ENCODE measurements at regions not wholly inside any gene's neighbourhood (a gene's known extent, or its start where the extent isn't known, plus 50 kb on each side); places are given as distances from the start of the nearest gene placed in this dataset.

GRCh38 chr16:76724181-76724580 lies 447.0 kb downstream of the CNTNAP4 start:
- no peak for DNase-seq

- DNase-seq: no peak
Measured at GRCh38 chr16:76729525-76729924, 452.3 kb downstream of the CNTNAP4 start.

GRCh38 chr16:76732894-76733293 lies 455.7 kb downstream of the CNTNAP4 start:
- no peak for DNase-seq

- DNase-seq: no peak
Measured at GRCh38 chr16:76741623-76742022, 449.4 kb upstream of the MON1B start.

GRCh38 chr16:76748461-76749348 lies 442.3 kb upstream of the MON1B start:
- no peak for DNase-seq

GRCh38 chr16:76749780-76750375 lies 441.1 kb upstream of the MON1B start:
- DNase-seq: no peak

GRCh38 chr16:76755496-76755895 lies 435.5 kb upstream of the MON1B start:
- DNase-seq: no peak

- DNase-seq: no peak
Measured at GRCh38 chr16:76756423-76756822, 434.6 kb upstream of the MON1B start.

- DNase-seq: no peak
Measured at GRCh38 chr16:76756951-76757350, 434.0 kb upstream of the MON1B start.

- DNase-seq: no peak
Measured at GRCh38 chr16:76766538-76766937, 424.5 kb upstream of the MON1B start.

GRCh38 chr16:76768316-76768715 lies 422.7 kb upstream of the MON1B start:
- no peak for DNase-seq

- no peak for DNase-seq
Measured at GRCh38 chr16:76768948-76769347, 422.0 kb upstream of the MON1B start.

GRCh38 chr16:76771216-76771615 lies 419.8 kb upstream of the MON1B start:
- DNase-seq: no peak

GRCh38 chr16:76777721-76778465 lies 413.1 kb upstream of the MON1B start:
- no peak for DNase-seq

- DNase-seq: no peak
Measured at GRCh38 chr16:76780556-76780955, 410.4 kb upstream of the MON1B start.

GRCh38 chr16:76784530-76784929 lies 406.5 kb upstream of the MON1B start:
- no peak for DNase-seq

- DNase-seq: no peak
Measured at GRCh38 chr16:76787394-76787793, 403.6 kb upstream of the MON1B start.

GRCh38 chr16:76791151-76791550 lies 399.8 kb upstream of the MON1B start:
- DNase-seq: no peak

- DNase-seq: no peak
Measured at GRCh38 chr16:76796416-76796815, 394.6 kb upstream of the MON1B start.

- no peak for DNase-seq
Measured at GRCh38 chr16:76796978-76797377, 394.0 kb upstream of the MON1B start.

GRCh38 chr16:76797457-76797856 lies 393.5 kb upstream of the MON1B start:
- no peak for DNase-seq

GRCh38 chr16:76800196-76800595 lies 390.8 kb upstream of the MON1B start:
- DNase-seq: no peak

- DNase-seq: no peak
Measured at GRCh38 chr16:76801357-76801756, 389.6 kb upstream of the MON1B start.

- no peak for DNase-seq
Measured at GRCh38 chr16:76816475-76816874, 374.5 kb upstream of the MON1B start.

Measured in Kasumi-1 (cell line).